Activated T-helper 2 cell treated with anti-CD3 and anti-CD28 coated beads, Interferon-gamma antibody, Interleukin-2, Interleukin-4, amounts not matched to agents 10 μg/mL and 5 μg/mL and 100 μg/mL, durations not matched to agents 14 hours and 24 hours and 36 hours (primary cell): ENCODE measurements at regions not wholly inside any gene's neighbourhood (a gene's known extent, or its start where the extent isn't known, plus 50 kb on each side); places are given as distances from the start of the nearest gene placed in this dataset.

Experiments used
- DNase-seq: peaks from one replicate; pipeline ENCODE4 v3.0.0; 2021; ENCODE audit warnings: low spot score
- H3K27ac Mint-ChIP-seq: one replicate; pipeline ENCODE4 v1.8.0; 2021; ENCODE audit warnings: mixed read lengths
- H3K27me3 Mint-ChIP-seq: one replicate; pipeline ENCODE4 v1.8.0; 2021; ENCODE audit warnings: low read depth, mixed read lengths
- H3K36me3 Mint-ChIP-seq: one replicate; pipeline ENCODE4 v1.8.0; 2021; ENCODE audit warnings: low read depth, mixed read lengths
- H3K4me1 Mint-ChIP-seq: one replicate; pipeline ENCODE4 v1.8.0; 2021; ENCODE audit warnings: low read depth, mixed read lengths
- H3K4me3 Mint-ChIP-seq: one replicate; pipeline ENCODE4 v1.8.0; 2021; ENCODE audit warnings: low read depth, mild to moderate bottlenecking, moderate library complexity, mixed read lengths
- H3K9me3 Mint-ChIP-seq: one replicate; pipeline ENCODE4 v1.8.0; 2021; ENCODE audit warnings: mixed read lengths
- intact Hi-C: fragments of 100-400 bp; cut with micrococcal nuclease; formaldehyde crosslinking; loops from one replicate; pipeline ENCODE4 v1.15.1; 2023

DNA sequence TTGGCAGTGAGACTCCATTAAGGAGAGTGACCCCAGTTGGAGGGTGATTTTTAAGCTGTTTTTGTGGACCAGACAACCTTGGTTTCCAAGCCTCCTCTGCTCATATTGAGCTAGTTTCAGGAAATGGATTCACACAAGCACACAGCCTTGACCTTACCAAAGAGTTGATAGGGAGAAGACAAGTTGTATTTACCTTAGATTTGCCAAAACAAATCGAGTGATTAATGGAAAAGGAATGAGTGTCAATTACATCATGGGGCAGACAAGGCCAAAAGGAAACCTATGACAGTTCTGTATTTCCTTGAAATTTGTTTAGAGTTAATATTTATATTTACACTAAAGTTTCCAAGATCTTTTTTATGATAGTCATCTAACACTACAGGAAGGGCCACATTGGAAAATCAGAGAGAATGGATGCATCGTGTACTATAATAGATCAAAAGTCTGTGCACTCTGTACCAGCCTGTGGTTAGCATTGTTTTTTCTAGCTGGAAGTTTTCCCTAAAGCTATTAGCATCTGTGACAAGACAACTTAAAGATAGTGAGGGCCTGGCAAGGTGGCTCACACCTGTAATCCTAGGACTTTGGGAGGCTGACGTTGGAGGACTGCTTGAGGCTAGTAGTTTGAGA, 86.0 kb upstream of the FER start:
- no peak overlapping the region for H3K4me3 Mint-ChIP-seq
- peaks cover 2% of the 10 kb centered on the region for H3K27me3 Mint-ChIP-seq
- DNase-seq, result no peak
- H3K9me3 Mint-ChIP-seq, result no peaks in the 10 kb centered on the region
- no peaks in the 10 kb centered on the region for H3K36me3 Mint-ChIP-seq
- no peak overlapping the region for H3K27ac Mint-ChIP-seq
- H3K4me1 Mint-ChIP-seq, result no peaks in the 10 kb centered on the region
- intact Hi-C loops, result no loop called here

DNA sequence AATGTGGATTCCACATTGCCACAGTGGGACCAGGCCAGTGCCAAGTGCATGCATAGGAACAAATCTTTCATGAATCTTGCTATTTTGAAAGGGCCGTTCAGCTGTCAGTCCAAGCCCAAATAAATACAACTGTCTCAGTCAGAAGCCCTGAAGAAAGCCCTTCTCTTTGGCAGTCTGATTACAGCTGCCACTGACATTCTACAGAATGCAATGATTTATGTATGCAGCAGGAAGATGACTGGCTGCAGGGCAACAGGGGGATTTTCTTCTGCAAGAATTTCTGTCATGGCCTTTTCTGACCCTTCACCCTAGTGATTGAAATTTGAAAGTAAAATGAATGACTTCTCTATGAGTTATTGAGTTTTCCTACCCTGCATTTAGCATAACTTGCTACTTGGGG, 86.7 kb upstream of the FER start:
- no peaks in the 10 kb centered on the region for H3K9me3 Mint-ChIP-seq
- H3K36me3 Mint-ChIP-seq, result no peaks in the 10 kb centered on the region
- no peak overlapping the region for H3K27ac Mint-ChIP-seq
- no peaks in the 10 kb centered on the region for H3K4me1 Mint-ChIP-seq
- no peak for DNase-seq
- H3K4me3 Mint-ChIP-seq, result no peak overlapping the region
- intact Hi-C loops, result no loop called here
- H3K27me3 Mint-ChIP-seq, result peaks cover 2% of the 10 kb centered on the region

DNA sequence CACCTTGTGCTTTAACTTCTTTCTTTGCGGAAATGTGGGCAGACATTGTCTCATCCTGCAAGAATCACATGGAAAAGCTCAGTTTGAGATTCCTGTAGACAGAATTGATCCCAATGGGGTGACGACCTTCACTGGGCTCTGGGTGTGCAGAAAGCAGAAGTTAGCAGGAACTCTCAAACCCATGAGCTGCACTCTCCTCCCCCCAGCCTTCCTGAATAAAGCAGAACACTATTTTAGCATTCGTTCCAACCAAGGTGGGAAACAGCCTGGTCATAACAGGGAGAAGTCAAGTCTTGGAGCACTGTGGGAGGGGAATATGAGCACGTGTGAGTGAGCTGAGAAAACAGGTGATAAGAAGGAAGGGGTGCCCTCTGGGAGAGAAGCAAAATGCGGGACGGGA, 87.4 kb upstream of the FER start:
- no peaks in the 10 kb centered on the region for H3K36me3 Mint-ChIP-seq

DNA sequence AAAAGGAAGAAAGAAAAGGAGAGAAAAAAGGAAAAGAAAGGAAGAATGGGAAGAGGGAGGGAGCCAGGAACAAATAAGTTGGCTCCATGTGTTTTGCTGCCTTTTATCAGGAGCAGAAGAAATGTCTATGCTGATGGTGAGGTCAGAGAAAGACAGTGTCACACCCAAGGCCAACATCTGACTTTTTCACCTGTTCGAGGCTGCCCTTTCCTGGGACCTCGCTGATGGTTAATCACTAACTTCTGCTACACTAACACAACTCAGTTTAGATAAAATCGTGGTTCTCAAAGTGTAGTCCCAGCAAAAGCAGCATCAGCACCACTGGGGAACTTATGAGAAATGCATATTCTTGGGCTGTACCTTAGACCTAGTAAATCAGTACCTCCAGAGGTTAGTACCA, 88.2 kb upstream of the FER start:
- no peaks in the 10 kb centered on the region for H3K9me3 Mint-ChIP-seq
- H3K36me3 Mint-ChIP-seq, result no peaks in the 10 kb centered on the region
- intact Hi-C loops, result no loop called here
- H3K4me3 Mint-ChIP-seq, result no peak overlapping the region
- peaks cover 2% of the 10 kb centered on the region for H3K27me3 Mint-ChIP-seq
- no peak for DNase-seq
- no peaks in the 10 kb centered on the region for H3K4me1 Mint-ChIP-seq
- H3K27ac Mint-ChIP-seq, result no peak overlapping the region

More for the DNA sequence above, 87.4 kb upstream of the FER start:
- intact Hi-C loops, result no loop called here
- no peak overlapping the region for H3K4me3 Mint-ChIP-seq
- no peaks in the 10 kb centered on the region for H3K4me1 Mint-ChIP-seq
- no peak for DNase-seq
- H3K9me3 Mint-ChIP-seq, result no peaks in the 10 kb centered on the region
- peaks cover 2% of the 10 kb centered on the region for H3K27me3 Mint-ChIP-seq
- no peak overlapping the region for H3K27ac Mint-ChIP-seq

DNA sequence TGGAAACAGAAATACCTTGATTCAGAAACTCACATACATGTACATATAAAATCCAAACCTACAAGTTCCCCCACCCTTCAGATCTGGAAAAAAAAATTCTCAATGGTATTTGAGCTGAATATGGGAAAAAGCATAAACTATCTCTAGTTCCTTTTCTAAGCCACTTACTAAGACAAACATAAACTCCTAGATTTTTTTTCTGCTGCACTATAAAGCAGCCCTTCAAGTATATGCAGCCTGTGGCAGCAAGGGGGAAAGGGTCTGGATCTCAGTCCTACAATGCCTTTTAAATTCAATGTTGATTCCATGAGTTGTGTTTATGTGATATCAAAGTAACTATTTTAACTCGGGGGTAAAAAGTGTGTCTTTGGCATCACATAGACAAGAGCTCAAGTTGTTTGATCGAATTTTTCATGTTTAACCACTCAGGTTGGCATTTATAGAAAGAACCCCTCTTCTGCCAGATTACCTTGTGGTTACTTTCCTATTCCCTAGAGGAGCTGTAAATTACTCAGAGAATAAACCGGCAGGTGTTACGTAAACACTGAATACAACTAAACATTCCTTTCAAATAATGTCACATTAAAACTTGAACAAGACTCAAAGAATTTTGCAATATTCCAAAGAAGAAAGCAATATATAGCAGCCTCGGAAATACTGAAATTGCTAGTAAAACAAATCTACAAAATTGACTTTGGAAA, 91.8 kb upstream of the FER start:
- H3K27ac Mint-ChIP-seq, result no peak overlapping the region
- peaks cover 2% of the 10 kb centered on the region for H3K27me3 Mint-ChIP-seq
- intact Hi-C loops, result no loop called here
- no peaks in the 10 kb centered on the region for H3K36me3 Mint-ChIP-seq
- H3K9me3 Mint-ChIP-seq, result no peaks in the 10 kb centered on the region
- H3K4me3 Mint-ChIP-seq, result no peak overlapping the region
- no peaks in the 10 kb centered on the region for H3K4me1 Mint-ChIP-seq
- no peak for DNase-seq

DNA sequence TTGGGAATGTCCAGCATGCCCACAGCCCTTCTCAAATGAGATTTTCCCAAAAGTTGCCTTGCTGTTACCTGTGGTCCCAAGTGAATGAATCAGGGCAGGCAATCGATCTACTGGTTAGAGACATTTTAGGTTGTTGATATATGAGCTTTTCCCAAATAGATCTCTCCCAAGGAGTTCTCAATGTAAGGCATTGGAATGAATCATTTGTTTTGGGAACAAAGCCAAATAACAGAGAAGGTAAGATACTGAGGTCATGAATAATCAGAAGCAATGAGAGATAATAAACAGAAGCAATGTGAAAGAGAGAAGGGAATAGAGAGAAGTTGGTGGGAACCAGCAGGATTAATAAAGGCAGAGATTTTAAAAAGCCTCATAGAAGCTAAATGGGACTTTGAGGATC, 93.6 kb upstream of the FER start:
- no peaks in the 10 kb centered on the region for H3K36me3 Mint-ChIP-seq
- no peak overlapping the region for H3K4me3 Mint-ChIP-seq
- H3K9me3 Mint-ChIP-seq, result no peaks in the 10 kb centered on the region
- H3K27ac Mint-ChIP-seq, result no peak overlapping the region
- intact Hi-C loops, result no loop called here
- no peak for DNase-seq
- no peaks in the 10 kb centered on the region for H3K4me1 Mint-ChIP-seq
- peaks cover 2% of the 10 kb centered on the region for H3K27me3 Mint-ChIP-seq

DNA sequence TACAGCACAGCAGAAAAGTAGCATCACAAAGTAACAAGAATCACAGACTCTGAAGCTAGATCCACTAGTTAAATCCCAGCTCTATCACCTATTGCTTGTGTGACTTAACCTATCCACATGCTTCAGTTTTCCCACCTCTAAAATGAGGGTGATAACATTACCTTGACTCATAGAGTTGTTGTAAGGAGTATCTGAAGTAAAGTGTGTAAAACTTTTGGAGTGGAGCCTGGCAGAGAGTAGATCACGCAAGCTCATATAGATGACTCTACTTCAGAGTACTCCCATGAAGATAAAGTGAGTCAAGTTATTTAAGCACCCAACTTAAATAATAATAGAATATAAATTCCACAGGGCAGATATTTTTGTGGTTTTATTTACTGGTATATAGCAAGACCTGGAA, 94.5 kb upstream of the FER start:
- Mint-ChIP-seq H3K27ac (no peak overlapping the region), H3K4me3 (no peak overlapping the region), H3K36me3 (no peaks in the 10 kb centered on the region), H3K27me3 (peaks cover 2% of the 10 kb centered on the region), H3K4me1 (no peaks in the 10 kb centered on the region), H3K9me3 (no peaks in the 10 kb centered on the region)
- DNase-seq, result no peak
- intact Hi-C loops, result no loop called here

DNA sequence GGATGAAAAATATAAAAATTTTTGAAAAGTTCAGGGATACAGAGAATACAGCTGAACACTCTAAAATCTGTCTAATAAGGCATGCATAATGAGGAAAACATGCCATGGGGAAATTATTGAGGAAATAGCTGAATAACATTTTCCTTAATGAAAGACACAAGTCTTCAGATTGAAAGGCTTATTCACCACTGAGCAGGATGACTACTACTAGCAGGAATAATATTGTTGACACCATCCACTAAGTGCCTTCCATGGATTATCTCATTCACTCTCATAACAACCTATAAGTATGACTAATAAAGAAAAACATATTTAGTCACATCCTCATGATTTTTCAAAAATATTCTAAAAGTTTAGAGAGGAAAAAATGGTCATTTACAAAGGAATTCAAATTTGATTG, 96.7 kb upstream of the FER start:
- Mint-ChIP-seq H3K9me3 (no peaks in the 10 kb centered on the region), H3K4me3 (no peak overlapping the region), H3K27me3 (peaks cover 2% of the 10 kb centered on the region), H3K27ac (no peak overlapping the region), H3K36me3 (no peaks in the 10 kb centered on the region), H3K4me1 (no peaks in the 10 kb centered on the region)
- intact Hi-C loops, result no loop called here
- DNase-seq, result no peak

DNA sequence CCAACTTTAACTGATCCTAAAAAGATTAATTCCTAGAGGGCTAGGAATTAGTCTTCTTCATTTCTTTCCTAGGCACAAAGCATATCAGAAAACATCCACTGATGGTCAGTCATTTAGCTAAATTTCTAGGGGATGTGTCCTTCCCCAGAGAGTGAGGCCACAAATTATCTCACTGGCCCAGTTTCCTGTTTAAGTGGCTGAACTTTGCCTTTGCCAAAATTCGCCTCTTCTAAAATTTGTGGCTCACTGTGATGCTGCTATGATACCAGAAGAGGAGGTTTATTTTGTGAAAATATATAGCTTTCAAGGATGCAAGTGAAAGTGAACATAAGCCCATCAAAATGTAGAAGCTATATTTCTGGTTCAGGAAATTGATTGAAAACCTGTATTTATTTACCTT, 98.1 kb upstream of the FER start:
- no peak overlapping the region for H3K27ac Mint-ChIP-seq
- intact Hi-C loops, result loop anchor here (10.0 kb wide), 1 partner anchor 825 kb away; no protein-coding TSS in a partner anchor
- H3K4me3 Mint-ChIP-seq, result no peak overlapping the region
- no peaks in the 10 kb centered on the region for H3K4me1 Mint-ChIP-seq
- no peak for DNase-seq
- H3K27me3 Mint-ChIP-seq, result peaks cover 2% of the 10 kb centered on the region
- H3K9me3 Mint-ChIP-seq, result no peaks in the 10 kb centered on the region
- no peaks in the 10 kb centered on the region for H3K36me3 Mint-ChIP-seq

DNA sequence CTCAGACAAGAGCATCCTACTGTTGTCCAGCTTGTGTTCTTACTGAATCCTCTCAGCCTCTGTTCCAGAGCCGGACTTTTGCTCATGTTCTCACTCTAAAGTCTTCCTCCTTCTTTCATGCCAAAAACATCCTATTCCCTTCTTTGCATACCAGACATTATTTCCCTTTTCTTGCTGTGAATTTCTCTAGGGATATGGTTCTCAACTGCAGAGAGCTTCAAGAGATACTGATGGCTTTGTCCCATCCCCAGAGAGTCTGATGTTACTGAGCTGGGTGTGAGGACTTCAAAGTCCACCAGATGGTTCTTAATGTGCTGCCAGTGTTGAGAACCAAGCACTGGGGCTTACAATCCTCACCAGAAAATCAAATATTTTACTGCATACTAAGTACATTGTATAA, 98.6 kb upstream of the FER start:
- no peak for DNase-seq
- Mint-ChIP-seq H3K36me3 (no peaks in the 10 kb centered on the region), H3K9me3 (no peaks in the 10 kb centered on the region), H3K4me3 (no peak overlapping the region), H3K27me3 (peaks cover 2% of the 10 kb centered on the region), H3K4me1 (no peaks in the 10 kb centered on the region), H3K27ac (no peak overlapping the region)
- intact Hi-C loops, result loop anchor here (10.0 kb wide), 1 partner anchor 826 kb away; no protein-coding TSS in a partner anchor

DNA sequence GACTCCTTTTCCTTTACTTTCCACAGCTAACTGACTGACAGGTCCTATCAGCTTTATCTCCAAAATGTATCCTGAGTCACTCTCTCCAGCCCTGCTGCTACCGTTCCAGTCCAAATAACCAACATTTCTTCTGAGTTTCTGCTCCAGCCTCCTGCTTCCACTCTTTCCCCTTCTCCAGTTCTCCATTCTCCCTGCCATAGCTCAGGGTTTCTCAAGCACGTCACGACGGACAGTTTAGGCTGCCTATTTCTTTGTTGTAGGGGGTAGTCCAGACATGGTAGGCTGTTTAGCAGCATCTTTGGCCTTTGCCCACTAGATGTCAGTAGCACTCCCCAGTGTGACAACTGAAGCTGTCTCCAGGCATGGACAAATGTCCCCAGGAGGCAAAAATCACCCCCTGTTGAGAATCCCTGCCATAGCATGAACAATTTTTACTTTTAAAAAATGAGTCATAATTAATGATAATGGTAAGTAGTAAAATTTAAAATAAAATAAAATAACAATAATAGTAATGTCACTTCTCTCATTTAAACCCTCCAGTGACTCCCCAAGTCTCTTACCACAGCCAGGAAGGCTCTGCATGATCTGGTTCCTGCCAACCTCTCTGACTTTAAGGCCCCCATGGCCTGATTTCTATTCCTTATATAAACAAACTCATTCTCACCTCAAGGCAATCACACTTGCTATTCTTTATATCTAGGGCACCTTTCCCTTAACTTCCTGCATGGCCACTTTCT, 105.4 kb upstream of the FER start:
- peak; percentile 16 for DNase-seq
- Mint-ChIP-seq H3K27ac (no peak overlapping the region), H3K4me3 (no peak overlapping the region), H3K9me3 (no peaks in the 10 kb centered on the region), H3K27me3 (peaks cover 6% of the 10 kb centered on the region), H3K4me1 (peaks cover 1% of the 10 kb centered on the region), H3K36me3 (no peaks in the 10 kb centered on the region)
- intact Hi-C loops, result loop anchor here (10.0 kb wide), 1 partner anchor 832 kb away; no protein-coding TSS in a partner anchor

DNA sequence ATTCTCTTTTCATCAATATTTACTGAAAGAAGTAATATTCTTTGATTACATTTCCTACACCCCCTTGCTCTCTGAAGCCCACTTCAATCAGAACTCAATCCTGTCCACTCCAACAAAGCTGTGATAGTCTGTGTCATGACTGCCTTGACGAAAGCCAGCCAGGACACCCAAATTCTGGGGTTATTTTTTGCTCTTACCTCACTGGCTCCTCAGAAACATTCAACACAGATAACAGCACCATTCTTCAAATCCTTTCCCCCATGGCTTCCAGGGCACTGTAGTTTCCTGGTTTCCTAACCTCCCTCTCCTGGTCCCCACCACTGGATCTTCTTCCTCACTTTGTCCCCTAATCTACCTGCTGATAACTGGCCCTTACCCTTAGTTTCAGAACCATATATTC, 106.1 kb upstream of the FER start:
- Mint-ChIP-seq H3K4me3 (no peak overlapping the region), H3K27me3 (peaks cover 6% of the 10 kb centered on the region), H3K9me3 (no peaks in the 10 kb centered on the region), H3K4me1 (peaks cover 1% of the 10 kb centered on the region), H3K27ac (no peak overlapping the region), H3K36me3 (no peaks in the 10 kb centered on the region)
- no peak for DNase-seq
- intact Hi-C loops, result loop anchor here (10.0 kb wide), 1 partner anchor 833 kb away; no protein-coding TSS in a partner anchor

DNA sequence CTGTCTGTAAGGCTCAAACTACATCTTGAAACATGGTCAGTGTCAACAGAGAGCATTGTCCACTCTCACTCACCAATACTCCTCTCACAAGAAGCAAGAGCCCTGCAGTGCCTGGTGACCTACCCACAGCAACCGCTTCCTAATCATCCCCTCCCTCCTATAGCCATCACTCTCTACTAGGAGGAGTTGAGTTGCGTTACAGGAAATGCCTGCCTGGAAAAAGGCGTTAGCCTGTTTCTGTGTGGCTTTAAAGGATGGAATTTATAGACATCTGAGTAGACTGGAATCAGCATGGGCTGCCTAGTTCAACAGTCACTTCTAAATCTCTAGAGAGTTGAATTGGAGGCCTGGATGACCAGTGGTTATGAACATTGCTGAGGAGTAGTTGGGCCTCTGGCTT, 108.3 kb upstream of the FER start:
- H3K9me3 Mint-ChIP-seq, result no peaks in the 10 kb centered on the region
- no peaks in the 10 kb centered on the region for H3K36me3 Mint-ChIP-seq
- no peak overlapping the region for H3K27ac Mint-ChIP-seq
- intact Hi-C loops, result no loop called here
- peaks cover 6% of the 10 kb centered on the region for H3K27me3 Mint-ChIP-seq
- no peak overlapping the region for H3K4me3 Mint-ChIP-seq
- DNase-seq, result no peak
- peaks cover 1% of the 10 kb centered on the region for H3K4me1 Mint-ChIP-seq
